ENCODE measurements at regions not wholly inside any gene's neighbourhood (a gene's known extent, or its start where the extent isn't known, plus 50 kb on each side); places are given as distances from the start of the nearest gene placed in this dataset.

DNA sequence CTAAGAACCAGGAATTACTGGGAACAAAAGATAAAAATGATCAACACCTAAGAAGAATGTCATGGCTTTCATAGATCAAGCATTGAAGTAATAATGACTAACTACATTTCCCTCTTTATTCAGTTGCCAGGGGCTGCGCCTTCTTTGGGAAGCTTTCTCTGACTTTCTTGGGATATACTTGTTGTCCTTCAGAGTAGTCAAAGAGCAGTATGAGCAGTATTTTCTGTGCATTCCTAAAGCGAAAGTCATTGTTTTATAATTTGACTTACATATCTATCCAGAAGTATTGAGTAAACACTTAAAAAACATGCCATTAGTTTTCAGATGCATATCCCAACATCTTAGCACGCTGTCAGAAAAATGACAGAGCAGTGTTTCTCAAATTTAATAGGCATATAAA is 2412.4 kb downstream of the PCDH9 start:
- TF ChIP-seq POU6F1 (CRISPR knock-in tag; IDR thresholded peaks at IDR 0.05; ENCODE audit: borderline replicate concordance, low read depth) (no peak), TCF4 (CRISPR knock-in tag; IDR thresholded peaks at IDR 0.05; ENCODE audit: borderline replicate concordance) (no peak), BACH2 (CRISPR knock-in tag; IDR thresholded peaks at IDR 0.05; ENCODE audit: borderline replicate concordance) (no peak), ARNTL (CRISPR knock-in tag; IDR thresholded peaks at IDR 0.05; ENCODE audit: borderline replicate concordance, low read depth) (no peak), ZFP30 (CRISPR knock-in tag; IDR thresholded peaks at IDR 0.05) (no peak), PPARA (CRISPR knock-in tag; IDR thresholded peaks at IDR 0.05; ENCODE audit: borderline replicate concordance) (no peak), CSDC2 (CRISPR knock-in tag; IDR thresholded peaks at IDR 0.05) (no peak), ZNF8 (CRISPR knock-in tag; IDR thresholded peaks at IDR 0.05) (no peak), ESRRG (CRISPR knock-in tag; IDR thresholded peaks at IDR 0.05) (no peak), OSR1 (CRISPR knock-in tag; IDR thresholded peaks at IDR 0.05) (no peak), TSHZ2 (CRISPR knock-in tag; IDR thresholded peaks at IDR 0.05) (no peak), ZC3H10 (CRISPR knock-in tag; IDR thresholded peaks at IDR 0.05) (no peak), ZFP3 (CRISPR knock-in tag; IDR thresholded peaks at IDR 0.05) (no peak), RARB (CRISPR knock-in tag; IDR thresholded peaks at IDR 0.05) (no peak)
- TF ChIP-seq, protein P1, sequence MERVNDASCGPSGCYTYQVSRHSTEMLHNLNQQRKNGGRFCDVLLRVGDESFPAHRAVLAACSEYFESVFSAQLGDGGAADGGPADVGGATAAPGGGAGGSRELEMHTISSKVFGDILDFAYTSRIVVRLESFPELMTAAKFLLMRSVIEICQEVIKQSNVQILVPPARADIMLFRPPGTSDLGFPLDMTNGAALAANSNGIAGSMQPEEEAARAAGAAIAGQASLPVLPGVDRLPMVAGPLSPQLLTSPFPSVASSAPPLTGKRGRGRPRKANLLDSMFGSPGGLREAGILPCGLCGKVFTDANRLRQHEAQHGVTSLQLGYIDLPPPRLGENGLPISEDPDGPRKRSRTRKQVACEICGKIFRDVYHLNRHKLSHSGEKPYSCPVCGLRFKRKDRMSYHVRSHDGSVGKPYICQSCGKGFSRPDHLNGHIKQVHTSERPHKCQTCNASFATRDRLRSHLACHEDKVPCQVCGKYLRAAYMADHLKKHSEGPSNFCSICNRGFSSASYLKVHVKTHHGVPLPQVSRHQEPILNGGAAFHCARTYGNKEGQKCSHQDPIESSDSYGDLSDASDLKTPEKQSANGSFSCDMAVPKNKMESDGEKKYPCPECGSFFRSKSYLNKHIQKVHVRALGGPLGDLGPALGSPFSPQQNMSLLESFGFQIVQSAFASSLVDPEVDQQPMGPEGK (CRISPR knock-in tag; IDR thresholded peaks at IDR 0.05; ENCODE audit: borderline replicate concordance): no peak

DNA sequence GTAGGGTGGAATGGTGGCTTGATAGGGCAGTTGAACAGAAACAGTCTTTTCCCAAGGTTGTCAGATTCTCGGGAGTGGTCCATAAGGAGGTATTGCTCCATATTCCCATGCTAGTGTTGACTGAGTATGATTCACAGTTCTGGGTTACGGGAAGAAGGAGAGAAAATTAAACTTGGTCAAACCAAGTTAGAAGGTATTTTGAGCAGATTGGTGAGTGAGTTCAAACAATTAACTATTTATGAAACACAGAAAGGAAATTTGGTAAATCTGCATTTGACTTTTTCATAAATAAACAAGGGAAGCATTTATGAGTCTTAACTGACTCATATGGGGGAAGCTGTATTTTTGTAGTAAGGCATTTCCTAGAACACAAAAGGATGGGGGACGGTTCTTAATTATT is 2419.4 kb downstream of the PCDH9 start:
- no peak for TF ChIP-seq PPARA (CRISPR knock-in tag; IDR thresholded peaks at IDR 0.05; ENCODE audit: borderline replicate concordance)
- TF ChIP-seq ZNF8 (CRISPR knock-in tag; IDR thresholded peaks at IDR 0.05): no peak
- no peak for TF ChIP-seq CSRNP3 (CRISPR knock-in tag; IDR thresholded peaks at IDR 0.05)
- no peak for TF ChIP-seq TSHZ2 (CRISPR knock-in tag; IDR thresholded peaks at IDR 0.05)
- TF ChIP-seq TOX (CRISPR knock-in tag; IDR thresholded peaks at IDR 0.05; ENCODE audit: borderline replicate concordance): no peak
- no peak for TF ChIP-seq CSDC2 (CRISPR knock-in tag; IDR thresholded peaks at IDR 0.05)
- TF ChIP-seq, protein P2, sequence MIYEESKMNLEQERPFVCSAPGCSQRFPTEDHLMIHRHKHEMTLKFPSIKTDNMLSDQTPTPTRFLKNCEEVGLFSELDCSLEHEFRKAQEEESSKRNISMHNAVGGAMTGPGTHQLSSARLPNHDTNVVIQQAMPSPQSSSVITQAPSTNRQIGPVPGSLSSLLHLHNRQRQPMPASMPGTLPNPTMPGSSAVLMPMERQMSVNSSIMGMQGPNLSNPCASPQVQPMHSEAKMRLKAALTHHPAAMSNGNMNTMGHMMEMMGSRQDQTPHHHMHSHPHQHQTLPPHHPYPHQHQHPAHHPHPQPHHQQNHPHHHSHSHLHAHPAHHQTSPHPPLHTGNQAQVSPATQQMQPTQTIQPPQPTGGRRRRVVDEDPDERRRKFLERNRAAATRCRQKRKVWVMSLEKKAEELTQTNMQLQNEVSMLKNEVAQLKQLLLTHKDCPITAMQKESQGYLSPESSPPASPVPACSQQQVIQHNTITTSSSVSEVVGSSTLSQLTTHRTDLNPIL (CRISPR knock-in tag; IDR thresholded peaks at IDR 0.05; ENCODE audit: low read depth): no peak
- TF ChIP-seq SNAI2 (CRISPR knock-in tag; IDR thresholded peaks at IDR 0.05): no peak
- no peak for TF ChIP-seq ARNTL (CRISPR knock-in tag; IDR thresholded peaks at IDR 0.05; ENCODE audit: borderline replicate concordance, low read depth)
- TF ChIP-seq POU6F1 (CRISPR knock-in tag; IDR thresholded peaks at IDR 0.05; ENCODE audit: borderline replicate concordance, low read depth): no peak
- no peak for TF ChIP-seq TCF4 (CRISPR knock-in tag; IDR thresholded peaks at IDR 0.05; ENCODE audit: borderline replicate concordance)

More for the DNA sequence above, 2412.4 kb downstream of the PCDH9 start:
- ATAC-seq: no peak

More for the DNA sequence above, 2419.4 kb downstream of the PCDH9 start:
- ATAC-seq: no peak
